OCI-LY3 (cell line): ENCODE measurements at regions not wholly inside any gene's neighbourhood (a gene's known extent, or its start where the extent isn't known, plus 50 kb on each side); places are given as distances from the start of the nearest gene placed in this dataset.

Experiments
- H2AFZ ChIP-seq: fragments of 200-600, 300-600 bp; shearing (Covaris generic); 2 replicates; pipeline ENCODE4 v1.6.0; 2014; ENCODE audit warnings: antibody characterized with exemption, low read depth, low read length
- H3K27ac ChIP-seq: fragments of 200-600, 300-600 bp; sonication (generic); 2 replicates; pipeline ENCODE4 v1.5.1; 2014; ENCODE audit warnings: mild to moderate bottlenecking, low read length, moderate library complexity, mixed read lengths
- H3K27me3 ChIP-seq: fragments of 200-600, 300-600 bp; sonication (generic); 2 replicates; pipeline ENCODE4 v1.6.1; 2014; ENCODE audit warnings: low read depth, low read length, mixed read lengths
- H3K36me3 ChIP-seq: fragments of 200-600, 300-600 bp; sonication (generic); replicated peaks from 2 replicates; pipeline ENCODE3; 2014; ENCODE audit warnings: low read depth, low read length, mixed read lengths
- H3K4me1 ChIP-seq: fragments of 300-600, 200-600 bp; sonication (generic); 2 replicates; pipeline ENCODE4 v1.6.1; 2014; ENCODE audit warnings: low read length, mixed read lengths
- H3K4me2 ChIP-seq: fragments of 200-600, 300-600 bp; sonication (generic); 2 replicates; pipeline ENCODE4 v1.6.1; 2014; ENCODE audit warnings: low read length, mixed read lengths
- H3K4me3 ChIP-seq: fragments of 300-600, 200-600 bp; sonication (generic); 2 replicates; pipeline ENCODE4 v1.5.1; 2014; ENCODE audit warnings: antibody characterized with exemption, mild to moderate bottlenecking, low read length, moderate library complexity
- H3K79me2 ChIP-seq: fragments of 300-600, 200-600 bp; shearing (Covaris generic); 2 replicates; pipeline ENCODE4 v1.6.1; 2014; ENCODE audit warnings: mild to moderate bottlenecking, low read length, mixed read lengths
- H3K9ac ChIP-seq: fragments of 300-600, 200-600 bp; shearing (Covaris generic); 2 replicates; pipeline ENCODE4 v1.6.0; 2014; ENCODE audit warnings: mild to moderate bottlenecking, low read length, moderate library complexity
- H3K9me3 ChIP-seq: fragments of 200-600, 300-600 bp; shearing (Covaris generic); 2 replicates; pipeline ENCODE4 v1.6.1; 2014; ENCODE audit warnings: low read length, mixed read lengths; ENCODE audit not compliant: insufficient read depth
- H4K20me1 ChIP-seq: fragments of 200-600, 300-600 bp; sonication (generic); 2 replicates; pipeline ENCODE4 v1.6.1; 2016; ENCODE audit warnings: low read length, mixed read lengths; ENCODE audit not compliant: insufficient read depth
- CTCF ChIP-seq: fragments of 200-600, 300-600 bp; sonication (generic); IDR thresholded peaks from 2 replicates; pipeline ENCODE4 v1.5.1; 2014; ENCODE audit warnings: antibody characterized with exemption, low read length, low read depth
- EZH2phosphoT487 ChIP-seq: fragments of 200-600 bp; shearing (Covaris generic); IDR thresholded peaks from 2 replicates; pipeline ENCODE4 v1.6.1; 2018; ENCODE audit warnings: antibody characterized with exemption, mixed run types, low read depth

GRCh38 chr4:66804979-66805378 is 740.3 kb downstream of the CENPC start:
- Histone ChIP-seq H3K4me1 (no peaks in the 10 kb centered on the region), H3K36me3 (no peaks in the 10 kb centered on the region), H3K27ac (no peak overlapping the region), H3K27me3 (no peaks in the 10 kb centered on the region), H3K4me2 (no peak overlapping the region), H2AFZ (no peak overlapping the region), H3K9me3 (no peaks in the 10 kb centered on the region; the same call in 1 of the 2 replicates), H4K20me1 (no peaks in the 10 kb centered on the region), H3K4me3 (no peak overlapping the region), H3K9ac (no peak overlapping the region), H3K79me2 (no peaks in the 10 kb centered on the region)
- TF ChIP-seq EZH2phosphoT487 = no peak
- no peak for TF ChIP-seq CTCF

DNA sequence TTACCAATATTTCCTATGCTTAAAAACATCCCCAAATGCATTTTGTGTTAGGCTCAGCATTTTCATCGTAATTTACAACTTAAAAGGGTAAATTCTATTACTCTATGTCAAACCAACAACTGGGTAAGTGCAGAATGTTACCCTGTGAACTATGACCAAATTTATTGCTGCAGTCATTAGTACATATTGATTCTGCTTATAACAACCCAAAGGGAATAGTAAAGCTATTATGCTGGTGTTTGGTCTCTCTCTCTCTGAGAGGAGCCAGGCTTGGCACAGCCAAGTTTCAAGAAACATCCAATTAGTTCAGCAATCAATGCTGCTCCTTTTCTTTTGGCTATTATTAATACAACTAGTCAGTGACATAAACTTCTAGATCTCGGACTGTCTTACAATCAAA is 747.7 kb downstream of the CENPC start:
- H3K79me2 ChIP-seq = no peaks in the 10 kb centered on the region
- no peak overlapping the region for H2AFZ ChIP-seq
- no peaks in the 10 kb centered on the region for H3K27me3 ChIP-seq
- no peaks in the 10 kb centered on the region for H3K4me1 ChIP-seq
- no peaks in the 10 kb centered on the region; the same call in 1 of the 2 replicates for H3K9me3 ChIP-seq
- no peaks in the 10 kb centered on the region for H3K36me3 ChIP-seq
- no peak overlapping the region for H3K4me3 ChIP-seq
- H4K20me1 ChIP-seq = no peaks in the 10 kb centered on the region
- no peak overlapping the region for H3K4me2 ChIP-seq
- H3K9ac ChIP-seq = no peak overlapping the region
- no peak for TF ChIP-seq CTCF
- H3K27ac ChIP-seq = no peak overlapping the region

GRCh38 chr4:66795724-66796123 is 749.6 kb downstream of the CENPC start:
- Histone ChIP-seq H3K36me3 (no peaks in the 10 kb centered on the region), H3K4me3 (no peak overlapping the region), H3K27me3 (no peaks in the 10 kb centered on the region), H2AFZ (no peak overlapping the region), H3K4me1 (no peaks in the 10 kb centered on the region), H4K20me1 (no peaks in the 10 kb centered on the region), H3K4me2 (no peak overlapping the region), H3K9ac (no peak overlapping the region), H3K9me3 (no peaks in the 10 kb centered on the region; the same call in 1 of the 2 replicates), H3K27ac (no peak overlapping the region), H3K79me2 (no peaks in the 10 kb centered on the region)
- TF ChIP-seq EZH2phosphoT487 (no peak), CTCF (no peak)

- H3K4me1 ChIP-seq = no peaks in the 10 kb centered on the region
- H3K79me2 ChIP-seq = no peaks in the 10 kb centered on the region
- H3K4me3 ChIP-seq = no peak overlapping the region
- H3K27me3 ChIP-seq = no peaks in the 10 kb centered on the region
- no peak overlapping the region for H2AFZ ChIP-seq
- H3K36me3 ChIP-seq = no peaks in the 10 kb centered on the region
- TF ChIP-seq EZH2phosphoT487 (no peak), CTCF (no peak)
- no peak overlapping the region for H3K27ac ChIP-seq
- no peaks in the 10 kb centered on the region for H3K9me3 ChIP-seq
- no peak overlapping the region for H3K4me2 ChIP-seq
- no peaks in the 10 kb centered on the region for H4K20me1 ChIP-seq
- H3K9ac ChIP-seq = no peak overlapping the region
Measured at GRCh38 chr4:66794390-66795034, 750.8 kb downstream of the CENPC start.
